ENCODE measurements at regions not wholly inside any gene's neighbourhood (a gene's known extent, or its start where the extent isn't known, plus 50 kb on each side); places are given as distances from the start of the nearest gene placed in this dataset.
A peak's percentile ranks its signal among the peaks of the same experiment; 100 is the strongest.
"Not testable (repeated sequence)": the region's sequence is repeated elsewhere in the genome, so short reads cannot be mapped to it uniquely, and the experiment has no call there.

DNA sequence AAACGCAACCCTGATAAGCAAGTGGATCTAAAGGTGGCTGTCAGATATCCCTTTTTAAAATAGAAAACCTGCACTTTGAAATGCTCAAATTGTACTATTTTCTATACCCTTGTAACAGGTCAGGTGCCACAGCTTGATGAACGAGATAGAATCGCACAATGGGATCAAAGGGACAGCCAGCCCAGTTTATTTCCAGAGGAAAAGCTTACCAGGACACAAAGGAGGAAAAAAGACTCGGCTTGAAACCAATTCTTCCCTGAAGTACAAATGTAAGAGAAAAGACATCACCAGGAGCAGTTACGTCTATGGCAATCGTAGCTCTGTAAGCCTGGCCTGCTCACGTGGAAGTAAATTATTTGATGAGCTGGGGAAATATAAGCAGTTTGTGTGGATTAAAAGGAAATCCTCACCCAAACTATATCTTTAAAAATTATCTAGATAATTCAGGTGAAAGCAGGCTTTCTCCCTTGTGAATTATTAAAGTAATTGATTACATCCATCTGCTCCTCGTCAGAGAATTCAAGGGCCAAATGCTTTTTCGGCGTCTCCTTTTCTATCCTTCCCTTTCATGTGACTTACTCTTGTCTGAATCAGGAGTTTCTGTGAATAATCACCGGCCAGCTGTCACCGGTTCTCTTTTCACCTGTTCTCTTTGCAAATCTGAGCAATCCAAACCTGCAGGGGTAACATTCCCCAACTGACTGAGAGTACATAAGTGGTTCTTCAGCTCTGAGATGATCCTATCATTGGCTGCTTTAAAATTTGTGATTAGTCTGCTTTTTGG lies 339.2 kb upstream of the ONECUT1 start:
- no peak for DNase-seq

DNA sequence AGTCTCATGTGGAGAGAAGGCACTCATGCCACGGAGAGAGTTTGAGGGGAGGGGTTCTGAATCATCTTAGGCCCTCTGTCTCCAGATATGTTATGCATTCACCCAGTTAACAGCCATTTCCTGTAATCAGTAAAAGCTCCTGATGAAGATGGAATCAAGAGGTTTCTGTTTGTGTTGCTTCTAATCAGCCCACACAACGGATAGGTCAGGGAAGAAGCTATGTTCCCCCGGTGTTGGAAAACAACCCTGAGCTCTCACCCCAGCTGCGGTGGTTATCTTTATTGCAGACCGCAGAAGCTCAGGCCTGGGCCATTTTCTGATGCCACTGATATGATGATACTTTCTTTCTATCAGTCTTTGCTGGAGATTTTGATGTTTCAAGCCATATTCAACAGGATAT lies 338.5 kb upstream of the ONECUT1 start:
- DNase-seq: no peak

GRCh38 chr15:53126144-53126543 lies 336.0 kb upstream of the ONECUT1 start:
- DNase-seq: no peak

DNA sequence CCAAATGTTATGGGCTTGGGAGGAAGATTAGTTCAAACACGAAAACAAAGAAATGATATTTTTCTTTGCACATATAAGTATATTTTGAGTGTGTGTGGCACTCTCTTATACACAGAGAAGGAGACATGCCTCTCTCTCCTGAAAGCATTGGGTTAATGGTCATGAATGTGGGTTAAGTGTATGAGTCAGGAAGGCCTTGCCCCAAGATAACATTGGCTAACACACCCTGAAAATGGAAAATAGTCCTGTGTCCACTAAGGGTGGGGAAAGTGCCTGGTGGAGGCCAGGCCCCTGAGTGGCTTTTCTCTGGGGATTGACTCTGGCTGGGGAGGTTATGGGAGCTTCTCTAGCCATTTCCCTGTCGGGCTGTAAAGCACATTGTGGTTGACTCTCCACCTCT lies 332.7 kb upstream of the ONECUT1 start:
- no peak for DNase-seq

- not testable (repeated sequence) for DNase-seq
Measured at GRCh38 chr15:53116915-53117314, 326.8 kb upstream of the ONECUT1 start.

GRCh38 chr15:53116169-53116568 lies 326.0 kb upstream of the ONECUT1 start:
- no peak for DNase-seq

- no peak for DNase-seq
Measured at GRCh38 chr15:53115563-53115962, 325.4 kb upstream of the ONECUT1 start.

GRCh38 chr15:53114960-53115359 lies 324.8 kb upstream of the ONECUT1 start:
- DNase-seq: no peak

GRCh38 chr15:53110999-53111398 lies 320.9 kb upstream of the ONECUT1 start:
- DNase-seq: no peak

DNA sequence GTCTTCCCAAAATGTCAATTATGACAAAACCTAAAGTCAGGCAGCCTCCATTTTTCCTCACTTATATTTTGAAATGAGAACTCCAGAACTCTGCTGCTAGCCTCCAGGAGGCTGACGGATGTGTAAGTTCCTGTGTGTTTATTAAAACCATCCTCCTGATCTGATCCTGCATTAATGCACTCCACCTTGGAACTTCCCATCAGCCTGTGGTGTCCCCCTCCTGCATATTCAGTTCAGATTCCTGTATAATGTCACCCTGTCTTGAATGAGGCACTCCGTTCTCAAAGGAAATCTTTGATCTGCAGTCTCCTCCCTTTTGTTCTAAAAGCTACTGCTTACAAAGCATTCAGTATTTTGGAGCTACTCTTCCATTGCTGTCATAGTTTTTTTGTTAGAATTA lies 318.2 kb upstream of the ONECUT1 start:
- DNase-seq: no peak

- no peak for DNase-seq
Measured at GRCh38 chr15:53107855-53108254, 317.7 kb upstream of the ONECUT1 start.

DNA sequence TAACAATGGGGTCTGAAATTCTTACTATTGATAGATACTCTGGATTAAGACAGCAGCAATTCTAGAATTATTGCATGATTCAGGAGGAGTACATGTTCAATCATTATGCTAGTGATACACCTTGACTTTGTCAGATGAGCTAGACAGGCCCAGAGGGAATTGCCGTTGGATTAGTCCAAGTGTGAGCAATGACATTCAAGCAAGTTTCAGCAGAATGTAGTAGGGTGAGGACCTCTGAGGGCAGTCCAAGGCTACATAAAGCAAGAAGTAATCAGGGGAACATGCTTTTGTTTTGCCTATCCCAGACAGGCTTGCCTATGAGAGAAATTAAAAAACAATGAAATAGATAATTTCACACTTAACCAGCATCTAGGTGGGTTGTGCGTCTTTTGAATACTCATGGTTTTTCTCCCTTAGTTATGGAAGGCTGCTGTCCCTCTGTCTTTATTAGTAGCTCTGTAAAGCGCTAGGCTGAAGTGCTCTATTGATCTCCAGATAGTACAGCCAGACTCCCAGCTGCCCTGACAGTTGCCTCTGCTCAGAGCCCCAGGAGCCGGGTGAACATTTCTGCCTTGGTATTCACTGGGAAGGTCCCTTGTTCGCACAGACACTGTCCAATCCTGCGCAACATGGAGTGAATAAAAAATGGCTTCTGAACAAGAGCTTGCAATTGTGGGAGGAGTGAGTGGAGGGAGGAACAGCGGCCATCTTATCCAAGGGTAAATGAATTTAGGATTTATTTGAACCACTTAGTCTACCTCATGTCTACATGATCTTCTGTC lies 316.6 kb upstream of the ONECUT1 start:
- no peak for DNase-seq

DNA sequence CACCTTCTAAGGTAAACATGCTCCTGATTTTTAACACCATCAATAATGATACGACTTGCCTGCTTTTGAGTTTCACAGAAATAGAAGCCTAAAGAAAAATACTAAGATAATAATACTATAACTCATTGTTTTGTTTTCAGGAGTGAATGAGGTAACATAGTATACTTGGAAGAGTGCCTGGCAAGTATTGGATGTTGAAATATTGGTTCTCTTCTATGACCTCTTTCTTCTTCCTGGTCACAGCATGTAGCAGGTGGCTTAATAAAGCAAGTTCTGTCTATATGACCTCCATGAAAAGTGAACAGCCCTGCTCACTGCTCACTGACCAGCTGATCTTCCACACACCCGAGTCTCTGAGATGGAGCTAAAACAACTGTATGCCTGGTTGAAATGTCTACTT lies 312.3 kb upstream of the ONECUT1 start:
- DNase-seq: no peak

DNA sequence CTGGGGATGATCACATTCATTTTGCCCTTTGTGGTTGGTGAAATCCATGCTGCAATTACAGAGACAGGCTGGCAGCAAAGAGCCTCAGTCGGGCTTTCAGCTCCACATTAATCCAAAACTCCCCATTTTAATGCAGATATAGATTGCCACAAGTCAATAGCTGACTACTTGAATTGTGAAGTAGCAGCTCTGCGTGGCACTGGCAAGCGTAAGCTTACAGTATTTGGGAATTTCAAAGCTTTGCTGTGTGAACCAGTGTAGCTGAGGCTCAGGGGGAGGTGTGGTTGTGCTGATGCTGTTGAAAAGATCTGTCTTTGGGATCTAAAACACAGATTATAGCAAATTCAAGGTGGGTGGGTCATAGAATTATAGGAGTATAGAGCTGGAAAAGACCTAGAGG lies 290.3 kb upstream of the ONECUT1 start:
- no peak for DNase-seq

DNA sequence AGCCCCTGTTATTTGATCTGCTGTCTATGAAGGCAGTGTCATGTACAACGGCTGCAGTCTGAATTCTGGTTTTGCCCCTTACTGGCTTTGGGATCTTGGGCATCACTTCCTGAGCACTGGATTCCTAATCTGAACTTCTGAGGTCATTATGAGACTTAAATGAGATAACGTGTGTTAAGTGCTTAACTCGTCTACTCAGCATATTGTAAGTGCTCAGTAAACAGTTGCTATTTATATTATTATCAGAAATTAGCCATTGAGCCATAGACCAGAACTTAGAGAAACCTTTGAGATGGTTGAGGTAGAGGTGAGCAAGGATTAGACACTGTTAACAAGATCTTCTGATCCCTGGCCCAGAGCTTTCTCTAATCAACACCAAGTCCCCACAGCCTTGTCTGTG lies 284.1 kb upstream of the ONECUT1 start:
- DNase-seq: no peak

- DNase-seq: peak in 3 of 56 donors; percentile 0 to 5 (median 2)
Measured at GRCh38 chr15:53072077-53072476, 281.9 kb upstream of the ONECUT1 start.

DNA sequence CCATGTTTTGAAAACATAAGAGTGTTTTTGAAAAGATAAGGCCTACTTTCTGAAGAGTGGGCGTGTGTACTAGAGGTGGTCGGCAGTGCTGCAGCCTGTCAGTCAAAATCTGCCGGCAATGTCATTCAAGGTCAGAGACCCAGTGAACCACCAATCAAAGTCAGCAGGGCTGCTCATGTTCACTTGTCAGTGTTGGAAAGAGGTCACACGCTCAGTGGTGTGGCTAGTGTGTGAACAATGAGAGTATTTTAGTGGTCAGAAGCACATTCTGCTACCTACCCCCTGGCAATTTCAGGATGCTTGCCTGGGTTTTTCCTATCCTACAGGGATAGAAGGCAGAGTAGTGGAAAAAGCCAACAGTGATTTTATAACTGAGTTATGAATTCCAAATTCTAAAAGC lies 278.5 kb upstream of the ONECUT1 start:
- DNase-seq: no peak

DNA sequence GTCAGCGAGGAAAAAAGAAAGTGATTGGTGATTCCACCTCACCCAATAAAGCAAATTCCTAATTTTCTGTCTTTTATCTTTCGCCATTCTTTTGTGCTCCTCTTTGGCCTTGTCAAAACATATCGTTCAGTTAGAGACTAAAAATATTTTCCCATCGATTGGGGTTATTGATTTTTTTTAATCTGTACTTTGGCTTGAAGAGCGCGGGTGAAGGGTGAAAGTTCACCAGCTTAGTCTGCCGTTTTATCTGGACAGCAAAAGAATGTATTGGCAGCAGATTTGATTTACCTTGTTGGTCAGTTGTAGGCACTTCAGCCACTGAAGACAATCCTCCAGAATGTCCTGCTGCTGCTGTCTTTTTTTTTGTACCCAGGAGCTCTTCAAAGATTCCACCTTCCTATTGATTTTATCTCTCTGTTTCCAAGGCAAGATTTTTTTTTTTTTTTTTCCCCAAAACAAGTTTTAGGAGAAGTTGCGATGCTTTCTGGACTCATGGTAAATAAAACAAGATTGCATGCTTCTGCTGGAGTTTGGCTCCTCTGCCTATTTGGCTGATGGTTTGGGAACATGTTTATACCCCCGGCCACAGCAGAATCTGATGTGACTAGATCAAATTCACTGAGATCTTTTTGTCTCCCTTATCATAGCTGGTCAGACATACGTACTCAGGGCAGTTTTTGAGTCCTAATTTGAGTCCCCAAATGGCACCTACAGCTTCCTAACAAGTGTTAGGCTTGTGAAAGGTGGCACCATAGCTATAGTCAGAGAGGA lies 269.3 kb upstream of the ONECUT1 start:
- DNase-seq: no peak

GRCh38 chr15:53046153-53046790 lies 256.1 kb upstream of the ONECUT1 start:
- DNase-seq: no peak

DNA sequence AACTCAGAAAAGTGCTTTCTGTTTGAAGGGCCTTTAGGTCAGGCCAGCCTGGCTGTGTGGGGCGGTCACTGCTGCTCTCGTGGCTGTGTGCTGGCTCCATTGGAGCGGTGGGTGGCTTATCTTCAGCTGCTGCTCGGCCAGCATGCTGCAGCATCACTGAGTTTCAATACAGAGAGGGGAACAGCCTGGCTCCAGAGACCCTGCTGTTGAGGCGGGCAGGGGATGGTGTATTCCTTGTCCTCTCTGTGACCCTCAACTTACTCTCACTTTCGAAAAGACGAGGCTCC lies 248.5 kb upstream of the ONECUT1 start:
- DNase-seq: no peak

GRCh38 chr15:53037904-53038654 lies 247.9 kb upstream of the ONECUT1 start:
- DNase-seq: no peak

Measured in nucleus accumbens (tissue), 56 donors.